ENCODE measurements at regions not wholly inside any gene's neighbourhood (a gene's known extent, or its start where the extent isn't known, plus 50 kb on each side); places are given as distances from the start of the nearest gene placed in this dataset.

GRCh38 chr16:85187886-85188285 lies 75.6 kb upstream of the CIBAR2 start:
- no peak for DNase-seq (ENCODE audit: low read depth)

GRCh38 chr16:85188822-85189672 lies 76.8 kb upstream of the CIBAR2 start:
- DNase-seq (ENCODE audit: low read depth) = no peak

GRCh38 chr16:85190572-85190971 lies 78.3 kb upstream of the CIBAR2 start:
- no peak for DNase-seq (ENCODE audit: low read depth)

- DNase-seq (ENCODE audit: low read depth) = no peak
Measured at GRCh38 chr16:85191341-85191965, 79.2 kb upstream of the CIBAR2 start.

GRCh38 chr16:85192238-85193114 lies 80.2 kb upstream of the CIBAR2 start:
- no peak for DNase-seq (ENCODE audit: low read depth)

- DNase-seq (ENCODE audit: low read depth) = peak; percentile 76
Measured at GRCh38 chr16:85193115-85193493, 80.8 kb upstream of the CIBAR2 start.

- no peak for DNase-seq (ENCODE audit: low read depth)
Measured at GRCh38 chr16:85193876-85194275, 81.6 kb upstream of the CIBAR2 start.

- DNase-seq (ENCODE audit: low read depth) = no peak
Measured at GRCh38 chr16:85194307-85195270, 82.3 kb upstream of the CIBAR2 start.

GRCh38 chr16:85195271-85195647 lies 83.0 kb upstream of the CIBAR2 start:
- no peak for DNase-seq (ENCODE audit: low read depth)

GRCh38 chr16:85195900-85196772 lies 83.9 kb upstream of the CIBAR2 start:
- DNase-seq (ENCODE audit: low read depth) = no peak

GRCh38 chr16:85196976-85197375 lies 84.7 kb upstream of the CIBAR2 start:
- no peak for DNase-seq (ENCODE audit: low read depth)

- DNase-seq (ENCODE audit: low read depth) = no peak
Measured at GRCh38 chr16:85197611-85198566, 85.6 kb upstream of the CIBAR2 start.

GRCh38 chr16:85199069-85199725 lies 86.9 kb upstream of the CIBAR2 start:
- peak; percentile 85 for DNase-seq (ENCODE audit: low read depth)

- no peak for DNase-seq (ENCODE audit: low read depth)
Measured at GRCh38 chr16:85199880-85200279, 87.6 kb upstream of the CIBAR2 start.

GRCh38 chr16:85200471-85201278 lies 88.4 kb upstream of the CIBAR2 start:
- no peak for DNase-seq (ENCODE audit: low read depth)

GRCh38 chr16:85201574-85201973 lies 89.3 kb upstream of the CIBAR2 start:
- no peak for DNase-seq (ENCODE audit: low read depth)

GRCh38 chr16:85202051-85202601 lies 89.9 kb upstream of the CIBAR2 start:
- DNase-seq (ENCODE audit: low read depth) = no peak

All from fibroblast of gingiva (primary cell).